A549 (cell line): ENCODE measurements at regions not wholly inside any gene's neighbourhood (a gene's known extent, or its start where the extent isn't known, plus 50 kb on each side); places are given as distances from the start of the nearest gene placed in this dataset.

Source experiments
- ATAC-seq, 2 experiments: fragments of 200-7000 bp in 1 of 2; fragments of >200 bp in 1 of 2; cut with Nextera tagmentation in 1 of 2; cut with Tn5 transposase in 1 of 2; 3 replicates each; pipeline versions ENCODE4 v1.8.0 to v1.9.1; 2018 to 2020; ENCODE audit warnings: mild to moderate bottlenecking in 1 of 2, moderate library complexity in 1 of 2
- CTCF ChIA-PET: fragments of 300-600 bp; sonication (Branson Sonifier 250); formaldehyde crosslinking; extraction: SDS; loops from one replicate; lab custom pipeline; 2021; ENCODE audit warnings: antibody characterized with exemption, inconsistent platforms; lab: Yijun Ruan, JAX
- POLR2A ChIA-PET: fragments of 350-600 bp; formaldehyde crosslinking; extraction: SDS; loops from one replicate; lab custom pipeline; 2021; ENCODE audit warnings: antibody characterized with exemption, inconsistent platforms; lab: Yijun Ruan, JAX
- DNase-seq, 2 experiments: peaks; one replicate each; pipeline versions ENCODE4 v3.0.0 to v3.0.0-alpha.2; 2011 to 2016; ENCODE audit warnings: low read depth in 1 of 2, low spot score in 1 of 2
- FAIRE-seq: peaks from 2 replicates; lab custom pipeline; 2011; peaks lifted over from hg19 to GRCh38; lab: Jason Lieb, UNC
- H3K27ac ChIP-seq, 2 experiments: fragments of >200 bp; sonication (Bioruptor Twin); formaldehyde crosslinking; 3 replicates each; pipeline ENCODE4 v1.5.1; 2016 to 2017
- H3K4me1 ChIP-seq: fragments of >200 bp; sonication (Bioruptor Twin); formaldehyde crosslinking; 3 replicates; pipeline ENCODE4 v1.6.1; 2016
- H3K4me2 ChIP-seq: fragments of >200 bp; sonication (Bioruptor Twin); formaldehyde crosslinking; 3 replicates; pipeline ENCODE4 v1.6.1; 2016
- H3K4me3 ChIP-seq: fragments of >200 bp; sonication (Bioruptor Twin); formaldehyde crosslinking; 3 replicates; pipeline ENCODE4 v1.5.1; 2016
- H3K9me3 ChIP-seq: fragments of >200 bp; sonication (Bioruptor Twin); formaldehyde crosslinking; 3 replicates; pipeline ENCODE4 v1.6.1; 2016
- ATOH8 ChIP-seq: fragments of 250-450 bp; sonication (Bioruptor Pico); IDR thresholded peaks from 2 replicates; pipeline ENCODE4 v1.5.0; 2020; ENCODE audit warnings: low read depth, mild to moderate bottlenecking, moderate library complexity
- CBX2 ChIP-seq: fragments of 200-600 bp; sonication (generic); IDR thresholded peaks from 2 replicates; pipeline ENCODE4 v1.6.1; 2016; ENCODE audit warnings: low read depth, mild to moderate bottlenecking, borderline replicate concordance
- CBX8 ChIP-seq: fragments of 200-600 bp; sonication (generic); IDR thresholded peaks from 2 replicates; pipeline ENCODE4 v1.6.1; 2016
- CHD2 ChIP-seq: fragments of 150-350 bp; IDR thresholded peaks from 2 replicates; pipeline ENCODE4 v1.6.1; 2014; ENCODE audit warnings: low read length; ENCODE audit not compliant: partially characterized antibody
- ELK1 ChIP-seq: fragments of 150-350 bp; IDR thresholded peaks from 2 replicates; pipeline ENCODE4 v1.6.1; 2014; ENCODE audit warnings: low read depth, mild to moderate bottlenecking, low read length
- ESRRA ChIP-seq: fragments of 150-350 bp; IDR thresholded peaks from 2 replicates; pipeline ENCODE4 v1.6.1; 2014; ENCODE audit warnings: mild to moderate bottlenecking, low read length, borderline replicate concordance
- FOSL2 ChIP-seq, 2 experiments: fragments of 450-650 bp in 1 of 2; fragments of >200 bp in 1 of 2; sonication (Bioruptor Twin) in 1 of 2; formaldehyde crosslinking; IDR thresholded peaks; 2 replicates each; pipeline versions ENCODE4 v1.5.0 to v1.6.1; 2016 to 2020; ENCODE audit warnings: mild to moderate bottlenecking in 1 of 2, moderate library complexity in 1 of 2
- HDAC2 ChIP-seq: fragments of 200-600 bp; sonication (generic); IDR thresholded peaks from 2 replicates; pipeline ENCODE4 v1.6.1; 2016
- HEYL ChIP-seq: fragments of 250-450 bp; sonication (Bioruptor Pico); IDR thresholded peaks from 2 replicates; pipeline ENCODE4 v1.8.0; 2021; ENCODE audit warnings: mild to moderate bottlenecking, moderate library complexity
- HOXA7 ChIP-seq: fragments of 250-450 bp; sonication (Bioruptor Pico); IDR thresholded peaks from 2 replicates; pipeline ENCODE4 v1.5.0; 2020; ENCODE audit warnings: mild to moderate bottlenecking, moderate library complexity
- HOXB5 ChIP-seq: fragments of 250-450 bp; sonication (Bioruptor Pico); IDR thresholded peaks from 2 replicates; pipeline ENCODE4 v1.5.0; 2020; ENCODE audit warnings: mild to moderate bottlenecking, moderate library complexity
- JUN ChIP-seq, 2 experiments: fragments of >200 bp; sonication (Bioruptor Twin); formaldehyde crosslinking; IDR thresholded peaks; 2 replicates in 1 of 2; 3 replicates in 1 of 2; pipeline ENCODE4 v1.6.1; 2016 to 2017
- KDM1A ChIP-seq: fragments of 200-600 bp; sonication (generic); IDR thresholded peaks from 2 replicates; pipeline ENCODE4 v1.6.1; 2016; ENCODE audit warnings: low read depth, mild to moderate bottlenecking
- KDM5A ChIP-seq: fragments of 200-600 bp; sonication (generic); IDR thresholded peaks from 2 replicates; pipeline ENCODE4 v1.6.1; 2016; ENCODE audit warnings: antibody characterized with exemption, mild to moderate bottlenecking
- MAFK ChIP-seq: fragments of 450-650 bp; IDR thresholded peaks from 2 replicates; pipeline ENCODE4 v1.6.1; 2014; ENCODE audit not compliant: partially characterized antibody
- MAZ ChIP-seq: fragments of 150-350 bp; IDR thresholded peaks from 2 replicates; pipeline ENCODE4 v1.6.1; 2014; ENCODE audit warnings: antibody characterized with exemption, low read depth, low read length, borderline replicate concordance
- MYC ChIP-seq: IDR thresholded peaks from 2 replicates; pipeline ENCODE4 v1.6.1; 2012; ENCODE audit warnings: mild to moderate bottlenecking, inconsistent platforms, low read length, improper control_type of control experiment, borderline replicate concordance
- NPAS2 ChIP-seq: fragments of 250-450 bp; sonication (Bioruptor Pico); IDR thresholded peaks from 2 replicates; pipeline ENCODE4 v1.8.0; 2022; ENCODE audit warnings: mild to moderate bottlenecking, moderate library complexity, borderline replicate concordance
- POLR2AphosphoS2 ChIP-seq: conservative IDR thresholded peaks from 2 replicates; pipeline ENCODE4 v1.6.1; 2012; ENCODE audit warnings: low read length, improper control_type of control experiment, inconsistent platforms
- RCOR1 ChIP-seq: fragments of 150-350 bp; IDR thresholded peaks from 2 replicates; pipeline ENCODE4 v1.6.1; 2014; ENCODE audit warnings: antibody characterized with exemption, low read length, low read depth
- RNF2 ChIP-seq: fragments of 200-600 bp; sonication (generic); IDR thresholded peaks from 2 replicates; pipeline ENCODE4 v1.6.1; 2016; ENCODE audit warnings: low read depth, mild to moderate bottlenecking, antibody characterized with exemption, moderate library complexity, borderline replicate concordance
- ZNF302 ChIP-seq: fragments of 250-450 bp; sonication (Bioruptor Pico); IDR thresholded peaks from 2 replicates; pipeline ENCODE4 v1.9.0; 2021; ENCODE audit warnings: inconsistent platforms, mild to moderate bottlenecking, moderate library complexity
- WGBS: methylation state at CpG from one replicate; pipeline ENCODE4 v1.1.6; 2017; ENCODE audit errors: missing lambda C conversion rate; 5-methylcytosine and 5-hydroxymethylcytosine counted together
- TF ChIP-seq, protein P1 (sequence below): IDR thresholded peaks from 2 replicates; pipeline ENCODE4 v1.6.1; 2012
- TF ChIP-seq, protein P2 (sequence below): fragments of 250-450 bp; sonication (Bioruptor Pico); IDR thresholded peaks from 2 replicates; pipeline ENCODE4 v1.5.0; 2021; ENCODE audit warnings: mild to moderate bottlenecking, moderate library complexity, borderline replicate concordance

- Histone ChIP-seq H3K4me2 (no peak overlapping the region), H3K27ac (no peak overlapping the region), H3K4me1 (no peaks in the 10 kb centered on the region), H3K4me3 (no peak overlapping the region), H3K9me3 (peaks cover 3% of the 10 kb centered on the region; the same call in 1 of the 3 replicates)
- FAIRE-seq, result no peak
- no peak for TF ChIP-seq CBX2
- TF ChIP-seq ATOH8 (CRISPR knock-in tag), result no peak
- no peak for TF ChIP-seq RCOR1
- no peak for TF ChIP-seq ZNF302
- TF ChIP-seq, protein P1, sequence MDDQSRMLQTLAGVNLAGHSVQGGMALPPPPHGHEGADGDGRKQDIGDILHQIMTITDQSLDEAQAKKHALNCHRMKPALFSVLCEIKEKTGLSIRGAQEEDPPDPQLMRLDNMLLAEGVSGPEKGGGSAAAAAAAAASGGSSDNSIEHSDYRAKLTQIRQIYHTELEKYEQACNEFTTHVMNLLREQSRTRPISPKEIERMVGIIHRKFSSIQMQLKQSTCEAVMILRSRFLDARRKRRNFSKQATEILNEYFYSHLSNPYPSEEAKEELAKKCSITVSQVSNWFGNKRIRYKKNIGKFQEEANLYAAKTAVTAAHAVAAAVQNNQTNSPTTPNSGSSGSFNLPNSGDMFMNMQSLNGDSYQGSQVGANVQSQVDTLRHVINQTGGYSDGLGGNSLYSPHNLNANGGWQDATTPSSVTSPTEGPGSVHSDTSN, result no peak
- TF ChIP-seq CHD2, result no peak
- TF ChIP-seq MYC, result no peak
- TF ChIP-seq CBX8, result no peak
- TF ChIP-seq MAFK, result no peak
- no peak for TF ChIP-seq KDM1A
- TF ChIP-seq ESRRA, result no peak
- no peak for TF ChIP-seq HOXA7
- no peak for TF ChIP-seq NPAS2 (CRISPR knock-in tag)
- TF ChIP-seq, protein P2, sequence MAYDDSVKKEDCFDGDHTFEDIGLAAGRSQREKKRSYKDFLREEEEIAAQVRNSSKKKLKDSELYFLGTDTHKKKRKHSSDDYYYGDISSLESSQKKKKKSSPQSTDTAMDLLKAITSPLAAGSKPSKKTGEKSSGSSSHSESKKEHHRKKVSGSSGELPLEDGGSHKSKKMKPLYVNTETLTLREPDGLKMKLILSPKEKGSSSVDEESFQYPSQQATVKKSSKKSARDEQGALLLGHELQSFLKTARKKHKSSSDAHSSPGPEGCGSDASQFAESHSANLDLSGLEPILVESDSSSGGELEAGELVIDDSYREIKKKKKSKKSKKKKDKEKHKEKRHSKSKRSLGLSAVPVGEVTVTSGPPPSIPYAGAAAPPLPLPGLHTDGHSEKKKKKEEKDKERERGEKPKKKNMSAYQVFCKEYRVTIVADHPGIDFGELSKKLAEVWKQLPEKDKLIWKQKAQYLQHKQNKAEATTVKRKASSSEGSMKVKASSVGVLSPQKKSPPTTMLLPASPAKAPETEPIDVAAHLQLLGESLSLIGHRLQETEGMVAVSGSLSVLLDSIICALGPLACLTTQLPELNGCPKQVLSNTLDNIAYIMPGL (CRISPR knock-in tag), result no peak
- no peak for TF ChIP-seq HDAC2
- no peak for TF ChIP-seq MAZ
- no peak for TF ChIP-seq POLR2AphosphoS2
- no peak for TF ChIP-seq ELK1
- TF ChIP-seq FOSL2 (IDR thresholded peaks at IDR 0.05), result no peak
- TF ChIP-seq FOSL2 (CRISPR knock-in tag; IDR thresholded peaks at IDR 0.05), result no peak
- no peak for TF ChIP-seq RNF2
- whole genome bisulfite sequencing, result 3% methylated on average over 1 of the region's 1 CpG
- no peak for DNase-seq
- POLR2A ChIA-PET, result no interaction called here
- CTCF ChIA-PET, result interaction anchor here (0.6 kb wide), 1 partner anchor 12 kb away, joined by 3 read pairs; no protein-coding TSS in a partner anchor
- no peak for ATAC-seq
Observed at GRCh38 chr12:126397660-126398059, 1332.4 kb downstream of the AACS start.

DNA sequence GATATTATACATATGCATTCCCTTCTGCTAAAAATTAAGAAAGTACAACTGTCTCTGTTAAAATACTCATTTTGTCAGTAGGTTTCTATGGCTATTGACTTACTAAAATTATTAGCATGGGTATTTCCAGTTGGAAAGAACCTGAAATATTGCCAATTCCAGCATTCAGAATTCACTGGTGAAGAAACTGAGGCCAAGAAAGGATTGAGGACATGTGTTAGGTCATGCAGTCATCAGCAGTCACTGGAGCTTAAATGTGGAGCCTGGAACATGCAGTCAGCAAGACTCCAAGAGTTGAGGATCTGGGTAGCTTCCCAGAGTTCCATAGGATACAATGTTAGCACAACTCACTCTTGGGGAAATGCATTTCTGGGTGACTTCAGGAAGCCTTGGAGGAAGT, 1335.6 kb downstream of the AACS start:
- no peak overlapping the region for H3K27ac ChIP-seq
- CTCF ChIA-PET, result no interaction called here
- TF ChIP-seq HOXB5 (CRISPR knock-in tag) (no peak), HEYL (CRISPR knock-in tag) (no peak), JUN (IDR thresholded peaks at IDR 0.05) (no peak), HDAC2 (no peak), MAFK (no peak), HOXA7 (no peak), MAZ (no peak), KDM5A (no peak)
- ATAC-seq (no peak), DNase-seq (no peak), FAIRE-seq (no peak)
- H3K9me3 ChIP-seq, result peaks cover 3% of the 10 kb centered on the region; the same call in 1 of the 3 replicates
- H3K4me2 ChIP-seq, result no peak overlapping the region
- POLR2A ChIA-PET, result no interaction called here
- no peak overlapping the region for H3K4me3 ChIP-seq
- no peaks in the 10 kb centered on the region for H3K4me1 ChIP-seq
